Bronchial epithelial cell (primary cell): ENCODE measurements at regions not wholly inside any gene's neighbourhood (a gene's known extent, or its start where the extent isn't known, plus 50 kb on each side); places are given as distances from the start of the nearest gene placed in this dataset.

ENCODE experiments used
- DNase-seq: peaks from one replicate; pipeline ENCODE4 v3.0.0-alpha.2; 2010; ENCODE audit warnings: low read depth
- FAIRE-seq: peaks from 2 replicates; lab custom pipeline; 2011; peaks lifted over from hg19 to GRCh38; lab: Jason Lieb, UNC
- H3K27me3 ChIP-seq: 2 replicates; pipeline ENCODE4 v1.5.1; 2011; ENCODE audit warnings: low read length; ENCODE audit not compliant: control insufficient read depth, insufficient read depth
- H3K36me3 ChIP-seq: 2 replicates; pipeline ENCODE4 v1.5.1; 2011; ENCODE audit warnings: low read length; ENCODE audit not compliant: control insufficient read depth, insufficient read depth
- H3K4me3 ChIP-seq: 2 replicates; pipeline ENCODE4 v1.5.1; 2011; ENCODE audit warnings: mild to moderate bottlenecking, low read depth, low read length, control low read depth
- TF ChIP-seq, protein P1 (sequence below): IDR thresholded peaks from 2 replicates; pipeline ENCODE4 v1.5.1; 2011; ENCODE audit warnings: mild to moderate bottlenecking, moderate library complexity, low read length, control low read depth, inconsistent platforms; ENCODE audit not compliant: insufficient read depth, severe bottlenecking

DNA sequence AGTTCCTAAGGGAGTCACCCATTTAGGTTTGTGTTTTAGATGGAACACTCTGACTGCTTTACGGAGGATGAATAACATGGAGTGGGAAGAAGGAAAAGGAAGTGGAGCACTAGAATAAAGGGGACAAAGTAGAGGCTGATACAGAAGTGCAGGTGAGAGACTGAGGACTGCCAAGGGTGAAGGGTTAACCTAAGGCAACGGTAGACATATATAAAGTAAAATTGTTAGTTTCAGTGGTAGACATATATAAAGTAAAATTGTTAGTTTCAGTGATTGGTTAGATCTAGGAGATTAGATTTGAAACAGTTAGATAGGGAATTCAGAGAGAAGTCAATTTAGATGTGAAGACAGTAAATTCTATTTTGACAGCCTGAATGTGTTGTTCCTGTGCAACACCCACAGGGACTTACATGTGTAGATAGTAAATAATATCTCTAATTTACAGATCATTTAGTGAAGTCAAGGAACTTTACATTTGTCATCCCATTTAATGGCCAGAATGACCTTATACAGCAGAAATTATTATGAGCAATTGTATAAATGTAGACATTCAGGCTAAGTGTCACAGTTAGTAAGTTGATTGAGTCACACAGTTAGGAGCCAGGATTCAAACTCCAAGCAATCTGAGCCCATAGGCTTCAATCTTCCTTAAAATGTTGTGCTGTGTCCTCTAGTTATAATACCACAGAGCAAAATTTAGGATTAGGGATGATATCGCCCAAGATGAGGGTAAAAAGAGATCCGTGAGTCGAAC lies 270.8 kb upstream of the UBE2E3 start:
- H3K4me3 ChIP-seq = no peak overlapping the region
- FAIRE-seq = no peak
- TF ChIP-seq, protein P1, sequence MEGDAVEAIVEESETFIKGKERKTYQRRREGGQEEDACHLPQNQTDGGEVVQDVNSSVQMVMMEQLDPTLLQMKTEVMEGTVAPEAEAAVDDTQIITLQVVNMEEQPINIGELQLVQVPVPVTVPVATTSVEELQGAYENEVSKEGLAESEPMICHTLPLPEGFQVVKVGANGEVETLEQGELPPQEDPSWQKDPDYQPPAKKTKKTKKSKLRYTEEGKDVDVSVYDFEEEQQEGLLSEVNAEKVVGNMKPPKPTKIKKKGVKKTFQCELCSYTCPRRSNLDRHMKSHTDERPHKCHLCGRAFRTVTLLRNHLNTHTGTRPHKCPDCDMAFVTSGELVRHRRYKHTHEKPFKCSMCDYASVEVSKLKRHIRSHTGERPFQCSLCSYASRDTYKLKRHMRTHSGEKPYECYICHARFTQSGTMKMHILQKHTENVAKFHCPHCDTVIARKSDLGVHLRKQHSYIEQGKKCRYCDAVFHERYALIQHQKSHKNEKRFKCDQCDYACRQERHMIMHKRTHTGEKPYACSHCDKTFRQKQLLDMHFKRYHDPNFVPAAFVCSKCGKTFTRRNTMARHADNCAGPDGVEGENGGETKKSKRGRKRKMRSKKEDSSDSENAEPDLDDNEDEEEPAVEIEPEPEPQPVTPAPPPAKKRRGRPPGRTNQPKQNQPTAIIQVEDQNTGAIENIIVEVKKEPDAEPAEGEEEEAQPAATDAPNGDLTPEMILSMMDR = no peak
- no peaks in the 10 kb centered on the region for H3K27me3 ChIP-seq
- DNase-seq = peak; percentile 30
- no peaks in the 10 kb centered on the region for H3K36me3 ChIP-seq

DNA sequence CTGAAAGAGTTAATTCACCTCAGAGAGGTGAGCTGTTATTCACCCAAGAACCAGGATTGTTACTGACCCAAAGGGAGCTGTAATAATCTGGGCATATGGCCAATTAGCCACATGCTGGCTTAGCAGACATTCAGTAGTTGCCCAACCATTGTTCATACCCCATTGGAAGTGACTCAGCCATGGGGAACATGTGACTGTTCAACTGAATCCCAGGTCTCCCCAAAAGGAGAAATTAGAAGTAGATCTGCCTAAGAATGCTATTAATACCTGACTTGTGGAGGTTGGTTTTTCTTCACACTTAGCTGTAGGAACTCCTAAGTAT lies 272.6 kb upstream of the UBE2E3 start:
- no peak overlapping the region for H3K4me3 ChIP-seq
- DNase-seq (peak; percentile 99), FAIRE-seq (peak; percentile 95)
- TF ChIP-seq, protein P1 = no peak
- H3K27me3 ChIP-seq = no peaks in the 10 kb centered on the region
- no peaks in the 10 kb centered on the region for H3K36me3 ChIP-seq

DNA sequence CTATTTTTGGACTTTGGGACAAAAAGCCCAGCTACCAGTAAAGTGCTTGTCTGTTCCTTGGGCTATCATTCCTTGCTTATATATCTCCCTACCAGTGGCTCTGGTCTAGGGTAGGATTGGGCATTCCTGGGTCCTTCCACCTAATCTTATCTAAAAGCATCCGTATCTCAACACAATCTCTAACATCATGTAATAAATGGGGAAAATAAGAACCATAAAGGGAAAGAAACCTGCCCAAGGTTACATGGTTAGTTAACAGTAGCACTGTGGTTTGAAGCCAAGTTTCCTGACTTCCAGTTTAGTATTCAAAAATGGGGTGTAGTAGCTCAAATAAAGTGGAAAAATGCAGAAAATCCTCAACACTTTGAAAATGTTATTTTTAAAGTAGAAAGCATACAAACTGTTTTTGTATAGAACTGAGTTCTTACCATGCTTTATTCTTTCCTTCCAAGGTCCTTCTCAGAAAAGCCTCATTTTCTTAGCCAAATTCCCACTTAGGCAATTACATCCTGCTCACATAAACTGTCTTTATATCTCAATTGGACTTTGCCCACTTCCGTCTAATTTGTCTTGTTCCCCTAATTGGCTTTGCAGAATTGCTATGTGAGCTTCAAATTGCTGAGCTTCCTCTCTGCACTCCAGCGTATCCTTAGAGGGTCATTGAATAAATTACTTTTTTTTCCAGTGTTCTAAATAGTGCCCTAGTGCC lies 273.1 kb upstream of the UBE2E3 start:
- TF ChIP-seq, protein P1 = no peak
- H3K4me3 ChIP-seq = no peak overlapping the region
- no peak for FAIRE-seq
- no peak for DNase-seq
- no peaks in the 10 kb centered on the region for H3K27me3 ChIP-seq
- H3K36me3 ChIP-seq = no peaks in the 10 kb centered on the region

DNA sequence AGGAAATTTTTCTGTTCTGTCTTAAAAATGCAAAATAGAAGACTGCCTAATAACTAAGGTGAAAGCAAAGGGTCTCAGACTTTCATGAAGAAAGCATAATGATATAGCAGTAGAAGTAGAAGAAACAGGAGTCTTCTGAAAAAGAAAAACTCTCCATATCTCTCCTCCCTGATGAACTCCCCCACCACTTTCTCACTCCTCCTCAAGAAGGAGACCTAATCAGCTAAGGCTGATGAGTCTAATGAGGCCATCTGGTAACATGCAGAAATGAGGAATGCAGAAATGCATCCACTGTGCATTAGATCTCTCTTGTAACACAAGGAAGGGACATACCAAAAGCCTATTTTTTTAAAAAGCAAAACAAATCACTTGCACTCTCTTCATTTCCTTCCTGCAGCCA lies 273.7 kb upstream of the UBE2E3 start:
- no peak overlapping the region for H3K4me3 ChIP-seq
- TF ChIP-seq, protein P1 = no peak
- no peaks in the 10 kb centered on the region for H3K36me3 ChIP-seq
- DNase-seq = no peak
- no peak for FAIRE-seq
- H3K27me3 ChIP-seq = no peaks in the 10 kb centered on the region

DNA sequence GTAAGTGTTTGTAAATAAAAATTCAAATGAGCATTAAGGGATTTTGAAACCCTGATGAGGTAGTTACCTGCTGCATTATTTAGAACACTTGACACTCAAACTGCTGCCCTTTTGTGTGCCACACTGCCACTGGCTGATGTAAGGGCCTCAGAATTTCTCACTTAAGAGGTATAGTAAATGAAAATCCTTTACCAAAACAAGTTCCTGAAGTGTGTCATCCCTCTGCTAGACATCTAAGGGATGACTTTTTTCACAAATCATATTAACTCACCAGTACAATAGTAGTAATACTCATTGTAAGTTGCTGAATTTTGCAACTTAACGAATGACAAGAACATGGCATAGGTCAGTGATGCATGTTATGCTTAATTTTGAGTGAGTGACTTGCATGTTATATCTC lies 274.9 kb upstream of the UBE2E3 start:
- Histone ChIP-seq H3K36me3 (no peaks in the 10 kb centered on the region), H3K27me3 (no peaks in the 10 kb centered on the region), H3K4me3 (no peak overlapping the region)
- DNase-seq (peak; percentile 58), FAIRE-seq (no peak)
- TF ChIP-seq, protein P1 = no peak

DNA sequence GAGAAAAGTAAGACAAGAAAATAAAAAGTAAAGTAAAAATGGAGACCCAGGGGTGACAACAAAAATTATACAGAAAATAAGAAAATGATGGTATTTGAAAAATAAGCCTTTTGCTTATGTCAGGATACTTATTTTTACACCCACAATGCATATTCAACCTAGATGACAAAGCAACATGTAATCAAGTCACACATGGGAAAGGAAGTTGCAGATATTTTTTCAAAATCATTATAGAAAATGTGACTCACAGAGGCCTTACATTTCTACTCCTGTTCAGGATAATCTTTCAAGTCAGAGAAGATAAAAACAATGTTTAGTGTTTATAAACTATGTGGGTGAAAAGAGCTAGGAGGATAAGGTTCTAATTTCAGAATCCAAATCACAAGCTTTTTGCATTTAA lies 275.3 kb upstream of the UBE2E3 start:
- TF ChIP-seq, protein P1 = no peak
- DNase-seq (peak; percentile 79), FAIRE-seq (no peak)
- Histone ChIP-seq H3K4me3 (no peak overlapping the region), H3K36me3 (no peaks in the 10 kb centered on the region), H3K27me3 (no peaks in the 10 kb centered on the region)
